Activated gamma-delta T cell treated with Interleukin-2 at 50 U/mL for 16 hours (primary cell): ENCODE measurements at regions not wholly inside any gene's neighbourhood (a gene's known extent, or its start where the extent isn't known, plus 50 kb on each side); places are given as distances from the start of the nearest gene placed in this dataset.

Experiments
- DNase-seq: peaks from one replicate; pipeline ENCODE4 v3.0.0-alpha.2; 2020

GRCh38 chr5:38094889-38095288, 163.5 kb upstream of the EGFLAM start:
- no peak for DNase-seq

- no peak for DNase-seq
Observed at GRCh38 chr5:38093855-38094254, 164.5 kb upstream of the EGFLAM start.

GRCh38 chr5:38086777-38087176, 171.6 kb upstream of the EGFLAM start:
- DNase-seq = no peak

GRCh38 chr5:38079620-38080402, 178.5 kb upstream of the EGFLAM start:
- DNase-seq = no peak

- no peak for DNase-seq
Observed at GRCh38 chr5:38078161-38078560, 180.2 kb upstream of the EGFLAM start.

GRCh38 chr5:38077652-38078051, 180.7 kb upstream of the EGFLAM start:
- DNase-seq = no peak

- no peak for DNase-seq
Observed at GRCh38 chr5:38071831-38072694, 186.3 kb upstream of the EGFLAM start.

- DNase-seq = no peak
Observed at GRCh38 chr5:38070304-38070950, 187.9 kb upstream of the EGFLAM start.

- no peak for DNase-seq
Observed at GRCh38 chr5:38069360-38069759, 189.0 kb upstream of the EGFLAM start.

- no peak for DNase-seq
Observed at GRCh38 chr5:38060354-38060753, 198.0 kb upstream of the EGFLAM start.

- DNase-seq = no peak
Observed at GRCh38 chr5:38059876-38060275, 198.5 kb upstream of the EGFLAM start.

- no peak for DNase-seq
Observed at GRCh38 chr5:38051711-38052511, 206.4 kb upstream of the EGFLAM start.

GRCh38 chr5:38048400-38048799, 208.6 kb upstream of the GDNF start:
- no peak for DNase-seq

GRCh38 chr5:38046103-38046502, 206.3 kb upstream of the GDNF start:
- DNase-seq = no peak

GRCh38 chr5:38045446-38045845, 205.6 kb upstream of the GDNF start:
- DNase-seq = no peak

- no peak for DNase-seq
Observed at GRCh38 chr5:38039826-38040225, 200.0 kb upstream of the GDNF start.

GRCh38 chr5:38039091-38039490, 199.2 kb upstream of the GDNF start:
- DNase-seq = no peak

GRCh38 chr5:38036765-38037164, 196.9 kb upstream of the GDNF start:
- no peak for DNase-seq

GRCh38 chr5:38032149-38032548, 192.3 kb upstream of the GDNF start:
- no peak for DNase-seq

- DNase-seq = no peak
Observed at GRCh38 chr5:38031304-38031703, 191.5 kb upstream of the GDNF start.

- DNase-seq = no peak
Observed at GRCh38 chr5:38029397-38030065, 189.7 kb upstream of the GDNF start.

GRCh38 chr5:38023799-38024198, 184.0 kb upstream of the GDNF start:
- no peak for DNase-seq
